H9 (cell line): ENCODE measurements at regions not wholly inside any gene's neighbourhood (a gene's known extent, or its start where the extent isn't known, plus 50 kb on each side); places are given as distances from the start of the nearest gene placed in this dataset.

Experiments
- DNase-seq: peaks from one replicate; pipeline ENCODE4 v3.0.0-alpha.2; 2017
- H2AFZ ChIP-seq: one replicate; pipeline ENCODE4 v1.6.1; 2013; ENCODE audit warnings: mild to moderate bottlenecking, low read length, control low read depth, moderate library complexity
- H2AK5ac ChIP-seq: 2 replicates; pipeline ENCODE4 v1.6.1; 2013; ENCODE audit warnings: low read length, control low read depth, mixed read lengths; ENCODE audit not compliant: insufficient read length
- H2BK120ac ChIP-seq: one replicate; pipeline ENCODE4 v1.6.1; 2013; ENCODE audit warnings: low read depth, mild to moderate bottlenecking, low read length, control low read depth, inconsistent platforms; ENCODE audit not compliant: poor library complexity, severe bottlenecking
- H2BK12ac ChIP-seq: 2 replicates; pipeline ENCODE4 v1.6.1; 2013; ENCODE audit warnings: low read length, control low read depth, mixed read lengths, low read depth; ENCODE audit not compliant: insufficient read length
- H2BK15ac ChIP-seq: 2 replicates; pipeline ENCODE4 v1.6.1; 2013; ENCODE audit warnings: low read depth, low read length, control low read depth
- H2BK20ac ChIP-seq: one replicate; pipeline ENCODE4 v1.6.1; 2013; ENCODE audit warnings: low read depth, mild to moderate bottlenecking, low read length, control low read depth, inconsistent platforms; ENCODE audit not compliant: poor library complexity, severe bottlenecking
- H2BK5ac ChIP-seq: 2 replicates; pipeline ENCODE4 v1.6.1; 2013; ENCODE audit warnings: low read length, control low read depth, mixed read lengths; ENCODE audit not compliant: insufficient read length
- H3K14ac ChIP-seq: 2 replicates; pipeline ENCODE4 v1.6.1; 2013; ENCODE audit warnings: low read length, control low read depth; ENCODE audit not compliant: insufficient read depth
- H3K18ac ChIP-seq: 2 replicates; pipeline ENCODE4 v1.6.1; 2013; ENCODE audit warnings: low read depth, mild to moderate bottlenecking, mixed read lengths, low read length, control low read depth; ENCODE audit not compliant: insufficient read length
- H3K23ac ChIP-seq: 2 replicates; pipeline ENCODE4 v1.6.1; 2013; ENCODE audit warnings: low read length, control low read depth, mixed read lengths, low read depth; ENCODE audit not compliant: insufficient read length
- H3K23me2 ChIP-seq: 2 replicates; pipeline ENCODE4 v1.6.1; 2013; ENCODE audit warnings: low read depth, mild to moderate bottlenecking, mixed read lengths, low read length, control low read depth; ENCODE audit not compliant: insufficient read length, poor library complexity, severe bottlenecking
- H3K27ac ChIP-seq: 2 replicates; pipeline ENCODE4 v1.5.1; 2013; ENCODE audit warnings: low read length, control low read depth, mixed read lengths, low read depth; ENCODE audit not compliant: insufficient read length
- H3K27me3 ChIP-seq: 2 replicates; pipeline ENCODE4 v1.6.1; 2013; ENCODE audit warnings: low read length, control low read depth, inconsistent platforms; ENCODE audit not compliant: insufficient read depth
- H3K4ac ChIP-seq: 2 replicates; pipeline ENCODE4 v1.6.1; 2013; ENCODE audit warnings: low read depth, mild to moderate bottlenecking, control low read depth, inconsistent platforms, low read length, moderate library complexity
- H3K4me1 ChIP-seq: 2 replicates; pipeline ENCODE4 v1.6.1; 2013; ENCODE audit warnings: low read length, control low read depth, inconsistent platforms; ENCODE audit not compliant: insufficient read depth
- H3K4me2 ChIP-seq: 2 replicates; pipeline ENCODE4 v1.6.1; 2013; ENCODE audit warnings: low read length, control low read depth, mixed read lengths; ENCODE audit not compliant: insufficient read length, insufficient read depth
- H3K56ac ChIP-seq: 2 replicates; pipeline ENCODE4 v1.6.1; 2013; ENCODE audit warnings: low read depth, mild to moderate bottlenecking, mixed read lengths, low read length, control low read depth; ENCODE audit not compliant: insufficient read length
- H3K79me1 ChIP-seq: 2 replicates; pipeline ENCODE4 v1.6.1; 2013; ENCODE audit warnings: low read depth, mild to moderate bottlenecking, moderate library complexity, low read length, control low read depth, inconsistent platforms; ENCODE audit not compliant: insufficient read depth, poor library complexity, severe bottlenecking
- H3K79me2 ChIP-seq: 2 replicates; pipeline ENCODE4 v1.6.1; 2013; ENCODE audit warnings: low read length, control low read depth, inconsistent platforms; ENCODE audit not compliant: insufficient read depth
- H3K9ac ChIP-seq: 2 replicates; pipeline ENCODE4 v1.6.1; 2013; ENCODE audit warnings: low read length, control low read depth, mixed read lengths; ENCODE audit not compliant: insufficient read length; ENCODE audit errors: extremely low read depth
- H3K9me3 ChIP-seq: one replicate; pipeline ENCODE4 v1.6.1; 2013; ENCODE audit warnings: low read depth, low read length, inconsistent platforms; ENCODE audit not compliant: control insufficient read depth
- H3T11ph ChIP-seq: one replicate; pipeline ENCODE4 v1.6.1; 2013; ENCODE audit warnings: mild to moderate bottlenecking, low read length, control low read depth, inconsistent platforms
- H4K20me1 ChIP-seq: one replicate; pipeline ENCODE4 v1.6.1; 2013; ENCODE audit not compliant: control insufficient read depth, insufficient read length, insufficient read depth
- H4K5ac ChIP-seq: 2 replicates; pipeline ENCODE4 v1.6.1; 2013; ENCODE audit warnings: low read depth, mild to moderate bottlenecking, mixed read lengths, low read length, control low read depth; ENCODE audit not compliant: insufficient read length
- H4K8ac ChIP-seq: replicated peaks from 2 replicates; pipeline ENCODE4 v1.6.1; 2013; ENCODE audit warnings: low read length, control low read depth, mixed read lengths, low read depth; ENCODE audit not compliant: insufficient read length
- H4K91ac ChIP-seq: 2 replicates; pipeline ENCODE4 v1.6.1; 2013; ENCODE audit warnings: low read depth, mild to moderate bottlenecking, moderate library complexity, mixed read lengths, low read length, control low read depth; ENCODE audit not compliant: insufficient read length
- H3K27ac Mint-ChIP-seq, 3 experiments: 2 replicates in 2 of 3; 3 replicates in 1 of 3; pipeline ENCODE4 v1.8.0; 2020 to 2021; ENCODE audit warnings: mixed read lengths in 3 of 3, mild to moderate bottlenecking in 1 of 3, moderate library complexity in 1 of 3
- H3K27me3 Mint-ChIP-seq: 2 replicates; pipeline ENCODE4 v1.8.0; 2021; ENCODE audit warnings: low read depth, mild to moderate bottlenecking, moderate library complexity, mixed read lengths
- H3K36me3 Mint-ChIP-seq, 3 experiments: 2 replicates in 2 of 3; 3 replicates in 1 of 3; pipeline ENCODE4 v1.8.0; 2020 to 2021; ENCODE audit warnings: low read depth in 3 of 3, mixed read lengths in 3 of 3; ENCODE audit not compliant: insufficient read depth in 1 of 3
- H3K4me1 Mint-ChIP-seq, 2 experiments: 2 replicates each; pipeline ENCODE4 v1.8.0; 2020; ENCODE audit warnings: mixed read lengths in 2 of 2
- H3K4me3 Mint-ChIP-seq, 2 experiments: 2 replicates in 1 of 2; 3 replicates in 1 of 2; pipeline ENCODE4 v1.8.0; 2020 to 2021; ENCODE audit warnings: mild to moderate bottlenecking in 2 of 2, mixed read lengths in 2 of 2, moderate library complexity in 1 of 2
- H3K9me3 Mint-ChIP-seq, 2 experiments: 2 replicates in 1 of 2; 3 replicates in 1 of 2; pipeline ENCODE4 v1.8.0; 2020; ENCODE audit warnings: mild to moderate bottlenecking in 2 of 2, mixed read lengths in 2 of 2, moderate library complexity in 1 of 2
- WGBS: extraction: QIAGEN DNeasy Blood & Tissue Kit; methylation state at CpG from one replicate; pipeline ENCODE4 v1.1.7; 2013; ENCODE audit warnings: missing lambda C conversion rate, low lambda C conversion rate, mixed read lengths; ENCODE audit not compliant: insufficient read length; ENCODE audit errors: extremely low coverage; 5-methylcytosine and 5-hydroxymethylcytosine counted together
- TF ChIP-seq, protein P1 (sequence below): fragments of 200-600 bp; sonication (generic); conservative IDR thresholded peaks from 3 replicates; pipeline ENCODE4 v1.8.0; 2021; ENCODE audit warnings: antibody characterized with exemption, mild to moderate bottlenecking

DNA sequence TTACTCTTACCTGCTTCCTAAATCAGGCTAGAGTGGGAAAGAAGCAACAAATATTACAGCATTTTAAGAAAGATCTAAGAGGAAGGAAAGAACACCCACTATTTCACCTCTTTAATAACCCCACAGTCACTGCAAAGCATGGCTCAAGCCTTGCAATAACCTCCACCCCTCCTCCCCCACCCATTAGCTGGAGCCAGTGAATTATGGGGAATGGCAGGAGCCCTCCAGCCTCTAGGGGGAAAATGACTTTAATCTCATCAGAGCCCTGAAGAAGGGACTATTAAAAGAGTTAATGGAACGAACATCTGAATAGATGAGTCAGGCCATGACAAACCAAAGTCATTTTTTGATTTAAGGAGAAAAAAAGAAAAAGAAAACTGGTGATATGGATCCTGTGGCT lies 630.7 kb upstream of the PLXNA2 start:
- no peak overlapping the region for H2BK120ac ChIP-seq
- no peak overlapping the region for H3K18ac ChIP-seq
- H3K4me2 ChIP-seq = no peak overlapping the region
- H3K27me3 ChIP-seq = no peaks in the 10 kb centered on the region
- H3K9ac ChIP-seq = no peak overlapping the region
- no peak overlapping the region for H2BK15ac ChIP-seq
- H3K4ac ChIP-seq = no peak overlapping the region
- no peak overlapping the region for H3T11ph ChIP-seq
- Mint-ChIP-seq H3K4me1 (no peaks in the 10 kb centered on the region), H3K36me3 (no peaks in the 10 kb centered on the region), H3K9me3 (no peaks in the 10 kb centered on the region), H3K4me3 (no peak overlapping the region), H3K27me3 (no peaks in the 10 kb centered on the region), H3K27ac (no peak overlapping the region)
- no peak overlapping the region for H2BK12ac ChIP-seq
- no peak overlapping the region for H3K14ac ChIP-seq
- H3K56ac ChIP-seq = no peak overlapping the region
- no peak overlapping the region for H2AFZ ChIP-seq
- H2BK5ac ChIP-seq = no peak overlapping the region
- H3K79me2 ChIP-seq = no peaks in the 10 kb centered on the region
- H3K23me2 ChIP-seq = no peaks in the 10 kb centered on the region
- H4K8ac ChIP-seq = no peak overlapping the region
- no peak overlapping the region for H3K27ac ChIP-seq
- no CpG with 5 or more reads among the region's 1 CpG for WGBS
- no peak for DNase-seq
- H4K91ac ChIP-seq = no peak overlapping the region
- no peaks in the 10 kb centered on the region for H3K4me1 ChIP-seq
- no peaks in the 10 kb centered on the region for H4K20me1 ChIP-seq
- H3K9me3 ChIP-seq = no peaks in the 10 kb centered on the region
- TF ChIP-seq, protein P1, sequence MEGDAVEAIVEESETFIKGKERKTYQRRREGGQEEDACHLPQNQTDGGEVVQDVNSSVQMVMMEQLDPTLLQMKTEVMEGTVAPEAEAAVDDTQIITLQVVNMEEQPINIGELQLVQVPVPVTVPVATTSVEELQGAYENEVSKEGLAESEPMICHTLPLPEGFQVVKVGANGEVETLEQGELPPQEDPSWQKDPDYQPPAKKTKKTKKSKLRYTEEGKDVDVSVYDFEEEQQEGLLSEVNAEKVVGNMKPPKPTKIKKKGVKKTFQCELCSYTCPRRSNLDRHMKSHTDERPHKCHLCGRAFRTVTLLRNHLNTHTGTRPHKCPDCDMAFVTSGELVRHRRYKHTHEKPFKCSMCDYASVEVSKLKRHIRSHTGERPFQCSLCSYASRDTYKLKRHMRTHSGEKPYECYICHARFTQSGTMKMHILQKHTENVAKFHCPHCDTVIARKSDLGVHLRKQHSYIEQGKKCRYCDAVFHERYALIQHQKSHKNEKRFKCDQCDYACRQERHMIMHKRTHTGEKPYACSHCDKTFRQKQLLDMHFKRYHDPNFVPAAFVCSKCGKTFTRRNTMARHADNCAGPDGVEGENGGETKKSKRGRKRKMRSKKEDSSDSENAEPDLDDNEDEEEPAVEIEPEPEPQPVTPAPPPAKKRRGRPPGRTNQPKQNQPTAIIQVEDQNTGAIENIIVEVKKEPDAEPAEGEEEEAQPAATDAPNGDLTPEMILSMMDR = peak; percentile 20; the same call in 1 of the 3 replicates
- H2AK5ac ChIP-seq = no peak overlapping the region
- H4K5ac ChIP-seq = no peak overlapping the region
- H2BK20ac ChIP-seq = no peak overlapping the region
- no peaks in the 10 kb centered on the region for H3K79me1 ChIP-seq
- no peak overlapping the region for H3K23ac ChIP-seq
